Suprapubic skin (tissue), 2 donors: ENCODE measurements at regions not wholly inside any gene's neighbourhood (a gene's known extent, or its start where the extent isn't known, plus 50 kb on each side); places are given as distances from the start of the nearest gene placed in this dataset.

Experiments
- EP300 ChIP-seq: sonication (generic); formaldehyde crosslinking; IDR thresholded peaks from one replicate; pipeline ENCODE4 v1.6.1; 2017; ENCODE audit warnings: antibody characterized with exemption
- POLR2A ChIP-seq, 2 donors: fragments of 450-650 bp; IDR thresholded peaks; one replicate each; pipeline ENCODE4 v1.6.1; 2017; ENCODE audit warnings: antibody characterized with exemption in 2 of 2, mild to moderate bottlenecking in 2 of 2, moderate library complexity in 2 of 2

- no peak for TF ChIP-seq POLR2A (IDR thresholded peaks at IDR 0.05)
- TF ChIP-seq EP300, result no peak
These were observed 334.7 kb upstream of the SLC8A1 start for GRCh38 chr2:40786636-40787035.
